GM23338 (cell line): ENCODE measurements at regions not wholly inside any gene's neighbourhood (a gene's known extent, or its start where the extent isn't known, plus 50 kb on each side); places are given as distances from the start of the nearest gene placed in this dataset.

Source experiments
- CREB1 ChIP-seq: fragments of 250-450 bp; sonication (Bioruptor Pico); IDR thresholded peaks from 2 replicates; pipeline ENCODE4 v1.5.0; 2020; ENCODE audit warnings: low read depth, mild to moderate bottlenecking, moderate library complexity
- ETS1 ChIP-seq: IDR thresholded peaks from 2 replicates; pipeline ENCODE4 v1.6.1; 2016; ENCODE audit warnings: antibody characterized with exemption
- EZH2 ChIP-seq: fragments of 200-600 bp; sonication (generic); IDR thresholded peaks from one replicate; pipeline ENCODE4 v1.8.0; 2017; ENCODE audit warnings: antibody characterized with exemption, mild to moderate bottlenecking, low read depth; ENCODE audit not compliant: unreplicated experiment
- POLR2AphosphoS5 ChIP-seq: IDR thresholded peaks from 2 replicates; pipeline ENCODE4 v1.6.1; 2016; ENCODE audit warnings: antibody characterized with exemption, low read depth
- ZNF331 ChIP-seq: fragments of 250-450 bp; sonication (Bioruptor Pico); IDR thresholded peaks from 2 replicates; pipeline ENCODE4 v1.5.0; 2020; ENCODE audit warnings: low read depth, mild to moderate bottlenecking, moderate library complexity
- TF ChIP-seq, protein P1 (sequence below): fragments of 250-450 bp; sonication (Bioruptor Pico); IDR thresholded peaks from 2 replicates; pipeline ENCODE4 v1.5.0; 2020; ENCODE audit warnings: mild to moderate bottlenecking, moderate library complexity
- TF ChIP-seq, protein P2 (sequence below), 2 experiments: fragments of 200-600 bp in 1 of 2; sonication (generic) in 1 of 2; conservative IDR thresholded peaks; 2 replicates each; pipeline versions ENCODE4 v1.5.1 to v1.6.1; 2016 to 2017; ENCODE audit warnings: antibody characterized with exemption in 2 of 2, low read depth in 2 of 2, mild to moderate bottlenecking in 2 of 2, moderate library complexity in 1 of 2

DNA sequence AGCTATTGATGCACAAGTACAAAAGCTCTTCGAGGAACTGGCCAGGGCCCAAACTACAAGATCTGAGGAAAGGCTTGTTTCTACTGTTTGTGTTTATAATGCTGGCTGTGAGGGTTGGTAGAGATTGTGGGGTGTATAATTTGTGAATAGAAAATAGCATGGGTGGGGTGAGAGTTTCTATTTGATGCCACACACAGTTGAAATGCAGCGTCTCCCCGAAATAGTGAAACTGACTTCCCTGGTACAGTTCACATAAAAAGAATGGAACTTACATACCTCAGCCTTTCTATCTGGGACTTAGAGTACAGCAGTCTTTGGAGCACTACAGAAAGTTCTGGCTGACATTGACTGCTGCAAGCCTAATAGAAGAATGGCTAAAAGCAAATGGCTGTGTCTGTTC is 91.3 kb downstream of the DTWD1 start (continued):
- TF ChIP-seq, protein P1, sequence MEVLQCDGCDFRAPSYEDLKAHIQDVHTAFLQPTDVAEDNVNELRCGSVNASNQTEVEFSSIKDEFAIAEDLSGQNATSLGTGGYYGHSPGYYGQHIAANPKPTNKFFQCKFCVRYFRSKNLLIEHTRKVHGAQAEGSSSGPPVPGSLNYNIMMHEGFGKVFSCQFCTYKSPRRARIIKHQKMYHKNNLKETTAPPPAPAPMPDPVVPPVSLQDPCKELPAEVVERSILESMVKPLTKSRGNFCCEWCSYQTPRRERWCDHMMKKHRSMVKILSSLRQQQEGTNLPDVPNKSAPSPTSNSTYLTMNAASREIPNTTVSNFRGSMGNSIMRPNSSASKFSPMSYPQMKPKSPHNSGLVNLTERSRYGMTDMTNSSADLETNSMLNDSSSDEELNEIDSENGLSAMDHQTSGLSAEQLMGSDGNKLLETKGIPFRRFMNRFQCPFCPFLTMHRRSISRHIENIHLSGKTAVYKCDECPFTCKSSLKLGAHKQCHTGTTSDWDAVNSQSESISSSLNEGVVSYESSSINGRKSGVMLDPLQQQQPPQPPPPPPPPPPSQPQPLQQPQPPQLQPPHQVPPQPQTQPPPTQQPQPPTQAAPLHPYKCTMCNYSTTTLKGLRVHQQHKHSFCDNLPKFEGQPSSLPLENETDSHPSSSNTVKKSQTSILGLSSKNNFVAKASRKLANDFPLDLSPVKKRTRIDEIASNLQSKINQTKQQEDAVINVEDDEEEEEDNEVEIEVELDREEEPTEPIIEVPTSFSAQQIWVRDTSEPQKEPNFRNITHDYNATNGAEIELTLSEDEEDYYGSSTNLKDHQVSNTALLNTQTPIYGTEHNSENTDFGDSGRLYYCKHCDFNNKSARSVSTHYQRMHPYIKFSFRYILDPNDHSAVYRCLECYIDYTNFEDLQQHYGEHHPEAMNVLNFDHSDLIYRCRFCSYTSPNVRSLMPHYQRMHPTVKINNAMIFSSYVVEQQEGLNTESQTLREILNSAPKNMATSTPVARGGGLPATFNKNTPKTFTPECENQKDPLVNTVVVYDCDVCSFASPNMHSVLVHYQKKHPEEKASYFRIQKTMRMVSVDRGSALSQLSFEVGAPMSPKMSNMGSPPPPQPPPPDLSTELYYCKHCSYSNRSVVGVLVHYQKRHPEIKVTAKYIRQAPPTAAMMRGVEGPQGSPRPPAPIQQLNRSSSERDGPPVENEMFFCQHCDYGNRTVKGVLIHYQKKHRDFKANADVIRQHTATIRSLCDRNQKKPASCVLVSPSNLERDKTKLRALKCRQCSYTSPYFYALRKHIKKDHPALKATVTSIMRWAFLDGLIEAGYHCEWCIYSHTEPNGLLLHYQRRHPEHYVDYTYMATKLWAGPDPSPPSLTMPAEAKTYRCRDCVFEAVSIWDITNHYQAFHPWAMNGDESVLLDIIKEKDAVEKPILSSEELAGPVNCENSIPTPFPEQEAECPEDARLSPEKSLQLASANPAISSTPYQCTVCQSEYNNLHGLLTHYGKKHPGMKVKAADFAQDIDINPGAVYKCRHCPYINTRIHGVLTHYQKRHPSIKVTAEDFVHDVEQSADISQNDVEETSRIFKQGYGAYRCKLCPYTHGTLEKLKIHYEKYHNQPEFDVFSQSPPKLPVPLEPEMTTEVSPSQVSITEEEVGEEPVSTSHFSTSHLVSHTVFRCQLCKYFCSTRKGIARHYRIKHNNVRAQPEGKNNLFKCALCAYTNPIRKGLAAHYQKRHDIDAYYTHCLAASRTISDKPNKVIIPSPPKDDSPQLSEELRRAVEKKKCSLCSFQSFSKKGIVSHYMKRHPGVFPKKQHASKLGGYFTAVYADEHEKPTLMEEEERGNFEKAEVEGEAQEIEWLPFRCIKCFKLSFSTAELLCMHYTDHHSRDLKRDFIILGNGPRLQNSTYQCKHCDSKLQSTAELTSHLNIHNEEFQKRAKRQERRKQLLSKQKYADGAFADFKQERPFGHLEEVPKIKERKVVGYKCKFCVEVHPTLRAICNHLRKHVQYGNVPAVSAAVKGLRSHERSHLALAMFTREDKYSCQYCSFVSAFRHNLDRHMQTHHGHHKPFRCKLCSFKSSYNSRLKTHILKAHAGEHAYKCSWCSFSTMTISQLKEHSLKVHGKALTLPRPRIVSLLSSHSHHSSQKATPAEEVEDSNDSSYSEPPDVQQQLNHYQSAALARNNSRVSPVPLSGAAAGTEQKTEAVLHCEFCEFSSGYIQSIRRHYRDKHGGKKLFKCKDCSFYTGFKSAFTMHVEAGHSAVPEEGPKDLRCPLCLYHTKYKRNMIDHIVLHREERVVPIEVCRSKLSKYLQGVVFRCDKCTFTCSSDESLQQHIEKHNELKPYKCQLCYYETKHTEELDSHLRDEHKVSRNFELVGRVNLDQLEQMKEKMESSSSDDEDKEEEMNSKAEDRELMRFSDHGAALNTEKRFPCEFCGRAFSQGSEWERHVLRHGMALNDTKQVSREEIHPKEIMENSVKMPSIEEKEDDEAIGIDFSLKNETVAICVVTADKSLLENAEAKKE: no peak
- no peak for TF ChIP-seq ETS1
- TF ChIP-seq ZNF331 (CRISPR knock-in tag): no peak
- no peak for TF ChIP-seq EZH2
- TF ChIP-seq POLR2AphosphoS5: no peak
- no peak for TF ChIP-seq CREB1
- TF ChIP-seq, protein P2, sequence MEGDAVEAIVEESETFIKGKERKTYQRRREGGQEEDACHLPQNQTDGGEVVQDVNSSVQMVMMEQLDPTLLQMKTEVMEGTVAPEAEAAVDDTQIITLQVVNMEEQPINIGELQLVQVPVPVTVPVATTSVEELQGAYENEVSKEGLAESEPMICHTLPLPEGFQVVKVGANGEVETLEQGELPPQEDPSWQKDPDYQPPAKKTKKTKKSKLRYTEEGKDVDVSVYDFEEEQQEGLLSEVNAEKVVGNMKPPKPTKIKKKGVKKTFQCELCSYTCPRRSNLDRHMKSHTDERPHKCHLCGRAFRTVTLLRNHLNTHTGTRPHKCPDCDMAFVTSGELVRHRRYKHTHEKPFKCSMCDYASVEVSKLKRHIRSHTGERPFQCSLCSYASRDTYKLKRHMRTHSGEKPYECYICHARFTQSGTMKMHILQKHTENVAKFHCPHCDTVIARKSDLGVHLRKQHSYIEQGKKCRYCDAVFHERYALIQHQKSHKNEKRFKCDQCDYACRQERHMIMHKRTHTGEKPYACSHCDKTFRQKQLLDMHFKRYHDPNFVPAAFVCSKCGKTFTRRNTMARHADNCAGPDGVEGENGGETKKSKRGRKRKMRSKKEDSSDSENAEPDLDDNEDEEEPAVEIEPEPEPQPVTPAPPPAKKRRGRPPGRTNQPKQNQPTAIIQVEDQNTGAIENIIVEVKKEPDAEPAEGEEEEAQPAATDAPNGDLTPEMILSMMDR (conservative IDR thresholded peaks at IDR 0.05; ENCODE audit: low read depth in 2 of 2): no peak
